Fibroblast of peridontal ligament (primary cell): ENCODE measurements at regions not wholly inside any gene's neighbourhood (a gene's known extent, or its start where the extent isn't known, plus 50 kb on each side); places are given as distances from the start of the nearest gene placed in this dataset.

ENCODE experiments used
- DNase-seq: peaks from one replicate; pipeline ENCODE4 v3.0.0-alpha.2; 2010; ENCODE audit errors: extremely low read depth

DNA sequence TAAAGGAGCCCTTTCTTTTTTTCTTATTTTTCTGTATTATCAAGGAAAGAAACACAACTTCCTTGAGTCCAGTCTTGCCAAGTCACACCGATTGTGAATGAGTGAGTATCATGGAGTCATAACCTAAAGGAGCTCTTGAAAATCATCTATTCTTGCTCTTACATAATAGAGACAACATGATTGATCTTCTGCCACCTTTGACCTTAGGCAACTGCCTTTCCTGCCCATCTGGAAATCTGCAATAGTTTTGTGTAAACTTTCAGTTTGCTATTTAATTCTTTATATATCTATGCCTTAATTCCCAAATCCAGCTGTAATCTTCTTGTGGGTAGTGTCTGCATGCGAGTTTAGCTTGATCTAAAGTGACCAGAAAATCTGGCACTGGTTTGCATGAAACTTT is 149.9 kb upstream of the FST start:
- DNase-seq, result no peak

DNA sequence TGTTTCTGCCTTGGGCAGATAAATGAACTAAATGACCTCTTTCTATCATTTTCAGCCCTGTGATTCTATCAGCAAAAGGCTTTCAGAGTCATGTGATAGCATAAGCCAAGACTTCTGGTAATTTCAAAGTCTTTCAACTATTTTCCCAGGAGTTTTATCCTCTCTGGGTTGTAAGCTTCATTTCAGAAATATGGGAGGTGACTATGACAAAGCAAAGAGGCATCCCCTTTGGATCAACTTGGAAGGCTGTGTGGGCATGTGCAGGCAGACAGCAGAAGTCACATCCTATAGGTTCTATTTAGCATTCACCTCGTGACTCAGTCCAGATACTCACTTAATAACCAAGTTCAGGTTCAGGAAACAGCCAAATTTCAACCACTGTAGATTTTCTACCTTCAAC is 149.0 kb upstream of the FST start:
- DNase-seq, result peak; percentile 67

DNA sequence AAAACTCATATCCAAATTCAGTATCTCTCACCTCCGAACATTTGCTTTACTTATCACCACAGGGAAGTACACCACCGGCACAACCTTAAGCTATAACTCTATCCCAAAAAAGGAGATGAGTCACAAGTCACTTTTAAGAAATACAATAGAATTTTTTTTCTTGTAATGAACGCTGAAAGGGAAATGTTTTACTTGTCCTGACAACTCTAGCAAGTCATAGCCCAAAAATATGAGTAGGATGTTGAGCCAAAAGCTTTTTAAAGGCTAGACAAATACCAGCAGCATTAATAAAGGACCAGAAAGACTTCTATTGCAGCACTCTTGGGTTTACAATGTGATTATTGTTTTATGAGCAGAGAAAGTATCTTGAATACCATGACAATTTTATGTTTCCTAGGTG is 147.3 kb upstream of the FST start:
- peak; percentile 81 for DNase-seq

DNA sequence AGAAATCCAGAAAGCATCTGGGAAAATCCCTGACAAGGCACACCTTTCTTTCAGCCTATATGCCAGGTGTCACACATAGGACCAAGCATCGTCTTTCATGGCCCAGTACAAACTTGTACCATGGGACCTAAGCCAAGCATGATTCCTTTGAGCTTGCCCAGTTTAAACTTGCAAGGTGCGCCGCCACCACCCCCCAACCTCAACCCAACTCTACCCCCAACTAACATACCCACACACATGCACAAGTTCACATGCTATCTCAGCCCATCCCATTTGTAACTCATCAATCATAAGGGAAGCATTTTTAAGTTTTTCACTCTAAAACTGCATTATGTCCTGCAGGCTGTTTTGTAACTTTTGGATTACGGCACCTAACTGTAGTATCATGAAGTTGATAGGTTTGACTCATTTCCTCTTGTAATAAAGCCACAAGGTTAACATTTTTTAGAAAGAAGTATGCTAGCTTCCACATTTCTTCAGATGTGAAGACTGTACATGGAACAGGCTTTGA is 145.9 kb upstream of the FST start:
- DNase-seq, result peak; percentile 80

DNA sequence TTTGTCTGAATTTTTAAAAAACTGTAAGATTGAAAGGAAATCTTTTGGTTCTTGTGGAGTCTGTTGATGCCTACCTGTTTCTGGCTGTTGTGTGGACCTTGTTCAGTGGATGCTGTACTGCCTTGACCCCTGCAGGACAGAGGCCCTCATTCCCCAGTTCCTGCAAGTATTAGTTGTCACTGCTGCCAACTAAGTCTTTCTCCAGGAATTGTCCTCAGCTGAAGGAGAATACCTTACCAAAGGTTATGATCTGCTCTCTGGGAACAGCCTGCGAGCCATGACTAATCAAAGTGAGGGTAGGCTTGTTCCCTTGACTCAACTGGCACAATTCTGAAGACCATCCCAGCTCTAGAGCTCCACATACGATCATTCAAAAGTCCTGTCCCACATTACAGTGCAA is 145.3 kb upstream of the FST start:
- no peak for DNase-seq

DNA sequence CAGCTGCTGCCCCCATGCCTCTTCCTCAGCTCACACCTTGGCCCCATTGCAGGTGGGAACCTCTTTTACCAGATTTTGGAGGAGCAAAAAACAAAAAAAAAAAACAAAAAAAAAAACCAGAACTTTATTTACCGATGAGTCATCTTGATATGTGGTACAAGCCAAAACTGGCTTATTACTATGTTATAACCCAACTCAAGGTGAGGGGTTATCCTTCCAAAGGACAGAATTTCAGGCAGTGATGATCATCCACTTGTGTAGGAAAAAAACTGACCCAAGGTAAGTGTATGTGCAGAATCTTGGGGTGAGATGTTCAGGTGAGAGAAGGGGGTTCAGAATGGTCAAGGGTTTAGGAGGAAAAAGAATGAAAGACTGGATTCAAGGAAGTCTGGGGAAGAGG is 142.6 kb upstream of the FST start:
- no peak for DNase-seq

DNA sequence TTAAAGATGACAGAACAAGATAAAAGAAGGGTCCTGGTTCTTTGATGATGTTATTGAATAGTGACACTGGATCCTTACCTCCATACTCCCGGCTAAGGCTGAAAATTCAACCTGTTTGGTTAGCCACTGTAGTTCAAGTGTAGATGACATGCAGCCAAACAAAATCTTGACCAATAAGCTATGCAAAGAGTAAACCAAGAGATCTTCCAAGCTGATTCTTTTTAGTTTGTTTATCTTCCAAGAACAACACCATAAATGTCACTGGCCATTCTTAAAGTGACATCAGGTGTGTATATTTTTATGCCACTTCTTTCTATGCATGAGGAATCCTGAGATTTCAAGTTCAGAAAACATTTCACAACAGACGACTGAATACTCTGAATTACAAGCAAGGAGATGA is 141.5 kb upstream of the FST start:
- DNase-seq, result no peak

DNA sequence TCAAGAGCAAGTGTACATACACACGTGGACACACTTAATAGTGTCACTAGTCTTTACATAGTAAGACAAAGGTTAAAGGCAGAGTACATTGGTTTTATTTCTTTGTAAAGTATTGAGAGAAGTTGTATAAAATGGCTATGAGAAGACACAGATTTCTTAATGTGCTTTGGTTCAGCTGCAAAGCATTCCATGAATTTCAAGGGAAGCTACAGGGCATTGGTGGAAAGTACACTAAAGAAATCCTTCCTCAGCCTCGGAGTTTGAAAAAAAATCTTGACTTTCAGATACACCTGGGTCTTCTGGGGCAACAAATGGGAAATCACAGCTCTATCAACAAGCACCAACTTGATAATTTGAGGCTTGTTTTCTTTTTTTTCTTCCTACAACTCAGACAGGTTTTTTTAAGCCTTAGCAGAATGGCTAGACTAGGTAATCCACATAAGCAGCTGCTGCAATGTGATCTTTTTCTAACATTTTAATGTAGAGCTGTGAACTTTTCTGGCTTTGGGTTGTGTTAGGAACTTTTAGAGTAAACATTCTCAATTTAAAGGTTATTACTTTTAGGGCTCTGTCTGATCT is 140.4 kb upstream of the FST start:
- DNase-seq, result peak; percentile 52

DNA sequence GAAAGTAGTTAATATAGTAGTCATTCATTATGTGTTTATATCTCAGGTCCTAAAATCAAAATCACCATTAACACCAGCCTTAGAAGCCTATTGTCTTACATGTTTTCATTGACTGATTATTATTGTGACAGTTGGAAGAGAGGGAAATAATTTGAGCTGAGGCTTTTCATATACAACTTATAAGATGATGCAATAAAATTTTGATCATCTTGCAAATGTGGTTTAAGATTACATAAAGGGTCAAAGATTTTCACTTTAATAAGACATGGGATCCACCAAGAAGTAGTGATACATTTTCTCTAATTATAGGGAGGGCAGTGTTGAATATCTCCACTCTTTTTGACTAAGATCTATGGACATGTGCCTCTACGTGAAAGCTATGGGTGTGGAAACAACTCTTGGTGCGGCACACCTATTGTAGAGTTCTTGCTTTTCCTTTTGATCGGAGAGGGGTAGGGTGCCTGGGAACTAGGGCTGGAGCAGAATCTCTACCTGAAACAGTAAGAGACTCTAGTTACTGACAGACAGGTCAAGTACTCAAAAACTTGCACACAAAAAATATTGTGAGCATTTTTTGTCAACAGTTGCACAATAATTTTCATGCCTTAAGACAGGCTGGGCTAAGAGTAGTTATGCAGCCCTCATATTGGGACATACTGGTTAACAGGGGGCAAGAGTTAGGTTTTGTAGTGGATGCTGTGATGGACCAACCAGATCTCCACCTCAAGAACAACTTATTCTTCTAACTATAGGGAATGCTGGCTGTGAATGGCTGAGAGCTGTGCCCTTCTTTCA is 139.3 kb upstream of the FST start:
- DNase-seq, result no peak

DNA sequence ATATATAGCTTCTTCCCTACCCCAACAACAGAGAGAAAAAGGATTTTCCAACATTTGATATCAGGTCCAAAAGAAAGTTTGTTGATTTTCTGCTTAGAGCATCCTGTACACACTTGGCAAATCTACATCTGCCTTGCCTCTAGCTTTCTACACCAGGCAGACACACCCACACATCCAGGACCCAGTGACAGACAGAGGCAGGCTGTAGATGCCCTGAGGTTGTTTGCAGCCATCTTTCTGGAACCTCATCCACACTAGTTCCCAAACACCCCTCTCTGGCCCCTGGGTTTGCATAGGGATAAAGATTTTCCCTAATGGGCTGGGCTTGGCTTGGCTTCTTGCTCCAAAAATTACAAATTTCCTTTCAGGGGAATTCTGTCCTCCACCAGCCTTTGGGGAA is 138.2 kb upstream of the FST start:
- no peak for DNase-seq

DNA sequence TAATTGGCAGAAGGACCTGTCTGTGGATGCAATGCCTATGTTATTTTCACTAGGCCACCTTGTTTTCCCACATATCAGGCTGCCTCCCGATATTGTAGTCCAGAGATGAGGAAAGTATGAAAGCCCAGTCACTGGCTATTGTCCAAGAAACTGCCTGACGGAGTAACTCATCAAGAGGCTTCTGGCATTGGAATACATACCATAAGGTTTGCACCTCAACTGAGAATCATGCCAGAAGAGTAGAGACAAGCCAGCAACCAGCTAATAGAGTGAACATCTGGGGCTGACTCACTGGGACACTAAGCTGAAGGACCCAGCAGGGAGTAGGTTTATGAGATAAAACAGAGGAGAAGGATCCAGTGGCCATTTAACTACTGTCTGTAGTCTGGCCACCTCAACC is 137.2 kb upstream of the FST start:
- DNase-seq, result peak; percentile 94

DNA sequence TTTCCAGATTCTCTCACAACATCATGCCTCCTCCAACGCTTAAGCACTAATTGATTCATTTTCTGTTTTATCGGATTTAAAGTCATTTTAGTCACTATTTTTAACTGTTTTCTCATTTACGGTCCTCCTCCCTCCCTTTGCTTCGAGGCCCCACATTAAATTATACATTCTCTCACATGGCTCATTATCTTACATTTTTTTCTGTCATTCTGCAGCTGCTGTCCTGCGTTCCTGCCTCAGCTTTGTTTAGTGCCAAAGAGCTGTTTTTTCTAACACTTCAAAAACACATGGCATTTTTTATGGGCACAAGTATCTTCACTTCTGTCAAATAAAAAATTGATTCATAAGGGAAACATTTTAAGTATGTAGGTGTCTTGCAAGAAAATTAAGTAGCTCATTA is 130.1 kb upstream of the FST start:
- DNase-seq, result no peak

DNA sequence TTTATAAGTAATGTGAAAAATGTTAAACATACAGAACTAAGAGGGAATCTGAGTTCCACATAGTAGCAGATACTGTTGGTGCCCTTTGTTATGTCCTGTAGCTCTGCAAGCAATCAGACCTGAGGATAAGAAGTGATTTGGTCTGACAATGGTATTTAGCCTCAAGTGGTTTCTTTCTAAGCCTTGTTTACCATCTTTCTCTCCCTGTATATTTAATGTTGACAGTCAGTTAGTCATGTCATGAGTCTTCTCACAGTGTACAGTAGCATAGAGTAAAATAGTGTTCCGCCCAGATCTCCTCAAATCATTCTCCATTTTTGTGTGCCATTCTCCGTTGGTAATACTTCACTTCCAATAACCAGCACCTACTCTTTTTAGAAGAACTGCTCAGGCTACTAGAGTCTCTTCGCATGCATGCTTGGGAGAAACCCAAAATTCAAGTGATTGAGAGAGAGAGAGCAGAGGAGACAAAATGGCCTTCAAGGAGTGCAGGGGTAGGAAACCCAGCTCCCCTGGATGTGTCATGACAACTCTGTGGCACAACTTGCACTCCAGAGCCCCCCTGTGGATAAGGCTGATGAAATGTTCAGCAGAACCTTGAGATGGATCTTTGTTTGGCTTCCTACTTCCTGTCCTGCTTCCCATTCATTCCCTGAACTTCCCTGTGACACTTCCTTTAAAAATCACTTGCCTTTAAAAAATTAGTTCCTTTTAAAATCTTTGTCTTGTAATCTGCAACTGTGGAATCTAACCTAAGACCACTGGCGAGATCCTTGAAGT is 129.2 kb upstream of the FST start:
- DNase-seq, result no peak

DNA sequence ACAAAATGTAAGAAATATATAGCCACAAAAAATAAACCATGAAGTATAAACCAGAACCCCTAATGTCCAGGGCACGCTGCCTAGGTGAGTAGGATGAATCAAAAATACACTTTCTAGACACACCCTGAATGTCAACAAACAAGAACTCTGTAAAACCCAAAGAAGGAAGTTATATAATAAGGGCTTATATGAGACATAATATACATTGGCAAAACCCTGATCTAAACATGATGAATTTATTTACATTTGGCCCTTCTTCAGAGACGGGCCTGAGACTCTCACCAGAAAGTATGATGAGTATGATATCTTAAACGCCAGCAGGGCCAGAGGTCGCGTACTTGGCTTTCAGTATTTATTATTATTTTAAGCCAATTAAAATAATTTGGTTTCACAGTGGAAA is 125.1 kb upstream of the FST start:
- peak; percentile 77 for DNase-seq

DNA sequence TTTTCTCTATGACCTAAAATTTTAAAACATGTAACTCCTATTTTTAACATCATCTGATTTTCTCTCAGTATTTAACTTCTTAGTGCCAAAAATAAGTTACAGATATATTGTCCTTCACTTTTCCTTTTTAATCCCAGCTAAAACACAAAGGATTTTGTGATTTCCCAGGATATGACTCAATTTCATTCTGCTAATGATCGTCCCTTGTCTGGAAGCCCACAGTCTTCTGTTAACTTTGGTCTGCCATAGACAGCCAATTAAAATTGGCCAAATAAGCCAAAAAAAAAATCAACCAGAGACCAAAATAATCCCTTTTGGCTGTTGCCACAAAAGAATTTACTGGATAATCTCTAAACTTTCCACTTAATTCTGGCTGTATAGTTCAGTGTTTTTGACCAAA is 124.5 kb upstream of the FST start:
- no peak for DNase-seq

DNA sequence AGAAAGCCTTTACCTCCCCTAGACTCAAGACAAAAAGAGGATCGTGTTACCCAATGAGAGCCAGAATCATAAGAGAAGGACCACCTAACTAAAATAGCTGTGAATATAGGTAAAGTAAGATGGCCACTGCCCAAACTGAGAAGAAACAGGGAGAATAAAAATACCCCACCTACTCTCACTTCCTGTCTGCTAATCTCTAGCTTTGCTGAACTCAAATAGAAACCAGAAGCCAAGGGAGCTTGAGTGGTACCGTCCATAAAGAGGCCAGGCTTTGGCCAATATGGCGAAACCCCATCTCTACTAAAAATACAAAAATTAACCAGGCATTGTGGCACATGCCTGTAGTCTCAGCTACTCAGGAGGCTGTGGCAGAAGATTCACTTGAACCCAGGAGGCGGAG is 123.0 kb upstream of the FST start:
- no peak for DNase-seq

DNA sequence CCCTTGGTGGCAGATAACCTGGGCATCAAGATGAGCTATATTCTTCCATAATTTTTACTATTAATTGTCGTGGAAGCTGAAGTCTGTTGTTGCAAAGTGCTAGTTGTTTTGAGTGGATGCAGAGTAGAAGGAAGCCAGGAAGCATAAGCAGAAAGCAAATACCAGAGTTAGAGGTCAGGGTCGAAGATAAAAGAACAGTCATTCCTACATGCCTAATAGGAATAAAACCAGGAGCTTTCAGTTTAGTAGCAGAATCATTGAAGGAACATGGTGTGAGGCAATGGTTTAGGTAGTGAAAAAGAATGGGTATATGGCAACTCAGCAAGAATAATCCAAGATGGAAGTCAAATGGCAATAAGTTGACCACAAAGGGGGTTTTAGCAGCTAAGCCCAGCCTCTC is 121.6 kb upstream of the FST start:
- no peak for DNase-seq

DNA sequence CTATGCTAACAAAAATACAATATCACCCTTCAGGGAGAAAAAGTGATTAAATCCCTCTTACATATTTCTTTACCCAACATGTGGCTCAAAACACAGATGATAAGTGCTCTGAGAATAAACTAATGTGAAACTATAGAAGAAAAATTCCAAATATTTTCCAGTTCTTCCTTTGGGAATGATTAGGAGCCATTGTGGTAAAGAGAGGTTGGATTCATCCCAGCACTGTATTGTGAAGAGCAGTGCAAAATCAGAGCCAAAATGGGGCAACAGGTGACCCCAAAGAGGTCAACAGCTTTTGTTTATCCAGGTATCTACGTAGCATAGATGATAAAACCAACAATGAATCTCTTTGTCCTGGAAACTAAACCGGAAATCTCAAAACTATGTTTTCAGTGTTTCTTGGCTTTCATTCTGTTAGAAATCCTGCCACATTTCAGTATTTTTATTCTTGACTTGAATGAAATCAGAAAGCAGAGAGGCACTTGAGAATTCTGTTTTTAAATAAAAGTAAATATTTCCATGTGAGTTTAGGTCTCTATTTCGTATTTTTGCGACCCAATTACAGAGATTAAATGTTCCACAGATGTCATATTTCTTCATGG is 120.4 kb upstream of the FST start:
- DNase-seq, result peak; percentile 74

DNA sequence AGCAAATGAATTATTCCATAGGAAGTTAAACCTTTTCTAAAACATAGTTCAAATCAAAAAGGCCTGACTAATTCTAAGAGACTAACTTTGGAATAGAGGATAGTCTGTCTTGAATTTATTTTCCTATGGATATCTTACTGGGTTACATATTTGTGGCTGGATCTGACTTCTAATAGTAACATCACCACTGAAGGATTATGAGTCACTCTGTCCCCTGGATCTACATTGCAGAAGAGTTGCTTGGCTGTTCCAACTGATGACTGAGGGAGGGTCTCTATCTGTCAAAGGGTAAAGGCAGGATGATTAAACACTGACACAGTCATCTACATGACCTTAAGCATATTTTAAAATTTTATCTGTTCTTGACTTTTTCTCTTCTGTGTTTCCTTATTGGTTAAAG is 119.6 kb upstream of the FST start:
- DNase-seq, result peak; percentile 93

DNA sequence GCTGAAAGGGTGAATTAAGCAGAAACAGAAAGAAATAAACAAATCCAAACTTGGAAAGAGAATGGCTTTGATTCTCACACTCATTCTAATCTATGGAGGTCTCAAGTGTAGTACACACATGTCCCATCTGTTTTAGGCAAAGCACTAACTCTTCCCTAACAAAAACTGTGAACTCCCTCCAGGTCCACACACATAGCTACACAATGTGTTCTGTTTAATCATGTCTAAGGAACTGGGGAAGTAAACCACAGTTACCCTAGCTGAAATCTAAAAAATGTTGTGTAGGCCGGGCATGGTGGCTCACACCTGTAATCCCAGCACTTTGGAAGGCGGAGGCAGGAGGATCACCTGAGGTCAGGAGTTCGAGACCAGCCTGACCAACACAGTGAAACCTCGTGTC is 118.7 kb upstream of the FST start:
- no peak for DNase-seq

DNA sequence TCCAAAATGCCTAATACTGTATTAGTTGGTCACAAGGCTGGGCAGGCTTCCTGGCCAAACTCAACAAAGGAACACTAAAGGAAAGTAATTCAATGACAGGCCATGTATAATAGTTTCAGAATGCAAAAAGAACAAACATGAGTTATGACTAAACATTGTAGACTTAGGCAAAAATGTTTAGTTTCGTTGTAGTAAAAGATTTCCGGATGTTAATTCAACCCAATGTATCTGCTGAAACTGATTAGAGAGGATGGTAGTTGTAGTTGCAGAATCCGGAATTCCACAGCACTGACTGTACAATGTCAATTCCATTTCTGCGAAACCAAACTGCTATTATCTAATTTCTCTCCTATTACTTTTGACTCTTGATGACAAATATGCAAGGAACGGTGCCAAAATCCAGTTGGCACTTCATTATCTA is 117.9 kb upstream of the FST start:
- peak; percentile 99 for DNase-seq

DNA sequence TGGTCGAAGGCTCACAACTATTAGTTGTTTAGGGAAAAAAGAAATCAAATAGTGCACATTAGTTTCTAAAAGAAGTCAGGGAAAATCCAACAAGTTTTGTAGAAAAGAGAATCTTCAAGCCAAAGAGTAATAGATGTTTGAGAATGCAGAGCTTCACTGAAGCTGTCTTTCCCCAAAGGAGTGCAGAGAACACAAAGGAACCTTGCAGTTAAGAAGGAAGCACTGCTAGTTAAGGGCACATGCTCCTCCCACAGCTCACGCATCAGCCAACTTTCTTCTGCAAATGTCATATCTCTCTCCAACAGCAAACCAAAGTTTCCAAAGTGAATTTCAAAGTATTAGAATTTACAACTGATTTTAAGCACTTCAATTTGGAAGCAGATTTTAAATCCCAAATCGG is 116.4 kb upstream of the FST start:
- no peak for DNase-seq
